Colonic mucosa (tissue), 4 donors: ENCODE measurements at regions not wholly inside any gene's neighbourhood (a gene's known extent, or its start where the extent isn't known, plus 50 kb on each side); places are given as distances from the start of the nearest gene placed in this dataset.
"Not testable (repeated sequence)": the region's sequence is repeated elsewhere in the genome, so short reads cannot be mapped to it uniquely, and the experiment has no call there.

Experiments
- DNase-seq: peaks from one replicate; pipeline ENCODE4 v3.0.0-alpha.2; 2020
- H3K27ac ChIP-seq: fragments of 200-600 bp; one replicate; pipeline ENCODE4 v1.8.0; 2021
- H3K27me3 ChIP-seq: fragments of 200-600 bp; one replicate; pipeline ENCODE4 v1.8.0; 2021
- H3K36me3 ChIP-seq: fragments of 200-600 bp; one replicate; pipeline ENCODE4 v1.8.0; 2021
- H3K4me1 ChIP-seq: fragments of 200-600 bp; one replicate; pipeline ENCODE4 v1.8.0; 2021; ENCODE audit warnings: mild to moderate bottlenecking
- H3K4me3 ChIP-seq: fragments of 200-600 bp; one replicate; pipeline ENCODE4 v1.8.0; 2021
- H3K9ac ChIP-seq, 2 donors: one replicate each; pipeline ENCODE4 v1.7.0; 2013; ENCODE audit warnings: control low read depth in 2 of 2, low read depth in 2 of 2, low read length in 2 of 2
- H3K9me3 ChIP-seq: fragments of 200-600 bp; one replicate; pipeline ENCODE4 v1.8.0; 2021
- intact Hi-C: fragments of 100-400 bp; cut with DNase I; formaldehyde crosslinking; loops from one replicate; pipeline ENCODE4 v1.14.1; 2022
- TF ChIP-seq, protein P1 (sequence below): fragments of 200-600 bp; IDR thresholded peaks from one replicate; pipeline ENCODE4 v1.8.0; 2022; ENCODE audit warnings: antibody characterized with exemption, mild to moderate bottlenecking
- donor health status: healthy.
- donor health status: DM: no; HTN: no; CAD: no.
- donor health status: DM: no; HTN: no; CAD: no.

GRCh38 chr14:89508863-89509262 lies 91.8 kb upstream of the FOXN3 start:
- Histone ChIP-seq H3K27ac (no peak overlapping the region), H3K4me3 (no peak overlapping the region), H3K4me1 (no peaks in the 10 kb centered on the region), H3K36me3 (no peaks in the 10 kb centered on the region), H3K27me3 (no peaks in the 10 kb centered on the region), H3K9me3 (no peaks in the 10 kb centered on the region), H3K9ac (no peak overlapping the region)
- intact Hi-C loops = no loop called here
- DNase-seq = no peak
- TF ChIP-seq, protein P1, sequence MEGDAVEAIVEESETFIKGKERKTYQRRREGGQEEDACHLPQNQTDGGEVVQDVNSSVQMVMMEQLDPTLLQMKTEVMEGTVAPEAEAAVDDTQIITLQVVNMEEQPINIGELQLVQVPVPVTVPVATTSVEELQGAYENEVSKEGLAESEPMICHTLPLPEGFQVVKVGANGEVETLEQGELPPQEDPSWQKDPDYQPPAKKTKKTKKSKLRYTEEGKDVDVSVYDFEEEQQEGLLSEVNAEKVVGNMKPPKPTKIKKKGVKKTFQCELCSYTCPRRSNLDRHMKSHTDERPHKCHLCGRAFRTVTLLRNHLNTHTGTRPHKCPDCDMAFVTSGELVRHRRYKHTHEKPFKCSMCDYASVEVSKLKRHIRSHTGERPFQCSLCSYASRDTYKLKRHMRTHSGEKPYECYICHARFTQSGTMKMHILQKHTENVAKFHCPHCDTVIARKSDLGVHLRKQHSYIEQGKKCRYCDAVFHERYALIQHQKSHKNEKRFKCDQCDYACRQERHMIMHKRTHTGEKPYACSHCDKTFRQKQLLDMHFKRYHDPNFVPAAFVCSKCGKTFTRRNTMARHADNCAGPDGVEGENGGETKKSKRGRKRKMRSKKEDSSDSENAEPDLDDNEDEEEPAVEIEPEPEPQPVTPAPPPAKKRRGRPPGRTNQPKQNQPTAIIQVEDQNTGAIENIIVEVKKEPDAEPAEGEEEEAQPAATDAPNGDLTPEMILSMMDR = no peak

GRCh38 chr14:89507926-89508460 lies 91.0 kb upstream of the FOXN3 start:
- H3K27me3 ChIP-seq = no peaks in the 10 kb centered on the region
- no peaks in the 10 kb centered on the region for H3K36me3 ChIP-seq
- H3K9ac ChIP-seq = no peak overlapping the region
- H3K9me3 ChIP-seq = no peaks in the 10 kb centered on the region
- no peak for DNase-seq
- no peak overlapping the region for H3K27ac ChIP-seq
- TF ChIP-seq, protein P1 = no peak
- H3K4me1 ChIP-seq = no peaks in the 10 kb centered on the region
- H3K4me3 ChIP-seq = no peak overlapping the region
- intact Hi-C loops = no loop called here

- DNase-seq = no peak
- Histone ChIP-seq H3K4me3 (no peak overlapping the region), H3K27ac (no peak overlapping the region), H3K9me3 (no peaks in the 10 kb centered on the region), H3K27me3 (no peaks in the 10 kb centered on the region), H3K36me3 (no peaks in the 10 kb centered on the region), H3K9ac (no peak overlapping the region), H3K4me1 (no peaks in the 10 kb centered on the region)
- TF ChIP-seq, protein P1 = no peak
- intact Hi-C loops = no loop called here
Observed at GRCh38 chr14:89507521-89507920, 90.5 kb upstream of the FOXN3 start.

GRCh38 chr14:89506891-89507452 lies 89.9 kb upstream of the FOXN3 start:
- H3K27ac ChIP-seq, H3K36me3 ChIP-seq, H3K27me3 ChIP-seq, H3K9me3 ChIP-seq, H3K4me1 ChIP-seq, H3K4me3 ChIP-seq, H3K9ac ChIP-seq, intact Hi-C loops, DNase-seq: not testable (repeated sequence)

DNA sequence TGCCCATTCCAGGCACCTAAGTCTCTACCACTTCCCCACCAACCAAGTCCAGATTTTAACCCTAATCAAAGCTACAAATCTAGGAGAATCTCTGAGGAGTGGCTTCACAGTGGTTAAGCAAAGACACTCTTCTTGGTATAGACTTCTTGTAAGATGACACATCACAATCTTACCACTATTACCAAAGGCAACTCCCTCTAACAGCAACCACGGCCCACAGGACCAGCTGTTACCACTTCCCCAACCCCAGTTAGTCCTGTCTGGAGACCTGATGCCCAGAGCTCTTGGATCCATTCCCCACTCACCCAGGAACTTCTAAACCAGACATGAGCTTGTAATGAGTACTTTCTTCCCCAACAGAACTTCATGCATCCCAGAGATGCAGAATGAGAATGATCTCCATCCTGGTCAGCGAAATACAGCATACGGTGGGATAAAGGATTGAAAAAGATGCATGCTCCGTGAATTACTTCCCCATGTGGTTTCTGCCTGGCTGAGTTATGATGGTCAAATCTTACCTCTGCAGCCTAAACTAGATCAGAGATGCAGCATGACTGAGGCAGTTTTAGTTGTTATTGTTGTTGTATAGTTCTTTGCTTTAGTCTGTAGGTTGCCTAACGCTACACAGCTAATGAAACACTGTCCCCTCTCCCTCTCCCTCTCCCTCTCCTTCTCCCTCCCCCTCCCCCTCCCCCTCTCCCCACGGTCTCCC lies 87.7 kb upstream of the FOXN3 start:
- Histone ChIP-seq H3K9me3 (no peaks in the 10 kb centered on the region), H3K36me3 (no peaks in the 10 kb centered on the region), H3K27me3 (no peaks in the 10 kb centered on the region), H3K9ac (no peak overlapping the region), H3K4me1 (no peaks in the 10 kb centered on the region), H3K27ac (no peak overlapping the region), H3K4me3 (no peak overlapping the region)
- DNase-seq = no peak
- TF ChIP-seq, protein P1 = no peak
- intact Hi-C loops = no loop called here

- no peaks in the 10 kb centered on the region for H3K4me1 ChIP-seq
- no peak overlapping the region for H3K9ac ChIP-seq
- TF ChIP-seq, protein P1 = no peak
- intact Hi-C loops = no loop called here
- no peak for DNase-seq
- H3K4me3 ChIP-seq = no peak overlapping the region
- no peaks in the 10 kb centered on the region for H3K36me3 ChIP-seq
- H3K27me3 ChIP-seq = no peaks in the 10 kb centered on the region
- H3K9me3 ChIP-seq = no peaks in the 10 kb centered on the region
- H3K27ac ChIP-seq = no peak overlapping the region
Observed at GRCh38 chr14:89504091-89504490, 87.1 kb upstream of the FOXN3 start.
